HG03097 (cell line): ENCODE measurements at regions not wholly inside any gene's neighbourhood (a gene's known extent, or its start where the extent isn't known, plus 50 kb on each side); places are given as distances from the start of the nearest gene placed in this dataset.

Source experiments
- ATAC-seq: cut with Tn5 transposase; IDR thresholded peaks from one replicate; pipeline ENCODE4 v1.9.1; 2021; ENCODE audit not compliant: unreplicated experiment, low FRiP score

DNA sequence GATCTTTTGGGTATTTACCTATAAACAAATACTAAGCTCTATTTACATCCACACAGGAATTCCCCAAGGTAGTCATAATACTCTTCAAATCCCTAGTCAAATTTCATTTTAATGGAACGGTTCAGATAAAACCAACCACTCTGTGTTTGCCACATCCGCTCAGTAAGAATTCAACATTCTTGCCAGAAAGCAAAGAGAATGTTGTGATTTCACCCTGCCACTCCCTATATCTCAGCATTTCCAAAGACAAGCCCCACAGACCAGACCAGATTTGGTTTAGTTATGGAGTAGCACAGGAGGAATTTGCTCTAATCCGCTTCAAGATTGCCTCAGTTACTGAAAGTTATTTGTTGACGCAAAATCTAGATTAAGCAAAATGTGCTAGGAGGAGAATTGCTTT, 105.6 kb upstream of the SERP2 start:
- no peak for ATAC-seq

- no peak for ATAC-seq
These were observed 104.6 kb upstream of the SERP2 start for GRCh38 chr13:44268980-44269379.

DNA sequence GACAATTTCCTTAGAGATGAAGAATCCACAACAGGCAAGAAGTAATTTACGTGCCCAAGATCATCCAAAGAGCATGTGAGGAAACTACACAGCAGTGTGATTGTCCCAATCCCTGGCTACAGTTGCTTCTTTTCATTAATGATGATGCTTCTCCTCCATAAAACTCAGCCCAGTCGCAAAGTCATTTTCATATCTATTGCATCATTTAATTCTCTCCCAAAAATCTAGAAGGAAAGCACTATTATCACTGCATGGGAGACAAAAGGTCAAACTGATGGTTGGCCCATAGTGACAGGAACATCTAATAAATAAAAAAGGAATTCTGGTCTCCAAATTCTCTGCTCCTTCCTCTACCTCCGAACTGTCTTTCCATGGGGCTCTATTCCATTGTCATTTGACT, 103.5 kb upstream of the SERP2 start:
- no peak for ATAC-seq

DNA sequence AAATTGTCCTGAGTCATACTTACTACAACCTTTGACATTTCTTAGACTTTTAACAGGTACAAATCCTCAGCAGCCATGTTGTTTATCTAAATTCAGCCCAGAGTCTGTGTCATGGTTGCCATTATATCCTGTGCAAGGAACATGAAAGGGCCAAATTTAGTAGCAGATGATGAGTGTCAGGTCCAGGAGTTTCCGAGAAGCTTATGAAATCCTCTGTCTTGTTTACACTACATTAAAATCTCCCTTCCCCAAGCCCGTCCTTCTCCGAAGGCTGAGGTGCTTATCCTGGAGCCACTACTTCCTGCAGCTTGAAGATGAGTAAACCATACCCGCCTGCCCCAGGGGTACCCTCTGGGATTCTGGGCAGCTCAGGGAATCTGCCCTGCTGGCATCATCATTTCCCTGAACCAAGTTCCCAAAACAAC, 102.6 kb upstream of the SERP2 start:
- ATAC-seq: no peak

- ATAC-seq: no peak
These were observed 102.2 kb upstream of the SERP2 start for GRCh38 chr13:44271473-44271872.

- ATAC-seq: no peak
These were observed 101.7 kb upstream of the SERP2 start for GRCh38 chr13:44271915-44272341.

GRCh38 chr13:44272692-44273091, 100.9 kb upstream of the SERP2 start:
- no peak for ATAC-seq

- no peak for ATAC-seq
These were observed 100.4 kb upstream of the SERP2 start for GRCh38 chr13:44273216-44273615.

- ATAC-seq: peak; percentile 76
These were observed 99.4 kb upstream of the SERP2 start for GRCh38 chr13:44273991-44274770.

DNA sequence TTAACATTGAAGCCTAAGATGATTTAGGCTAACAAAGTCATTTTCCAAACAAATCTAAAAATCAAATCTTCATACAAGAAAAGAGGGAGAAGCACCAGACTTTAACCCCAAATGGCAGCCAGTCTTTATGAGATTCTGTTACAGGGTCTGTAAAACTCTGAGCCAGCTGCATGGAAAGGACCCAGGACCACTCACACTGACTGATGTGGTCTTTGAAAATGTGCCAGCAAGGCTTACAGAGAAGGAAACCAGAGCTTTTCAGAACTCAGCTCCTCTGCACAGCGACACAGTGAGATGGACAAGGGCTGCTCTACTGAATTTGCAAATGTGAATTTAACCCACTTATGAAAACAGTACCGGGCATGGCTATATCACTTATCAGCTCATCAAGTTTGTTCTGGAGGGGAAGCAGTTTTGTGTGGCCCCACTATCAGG, 98.8 kb upstream of the SERP2 start:
- ATAC-seq: no peak

GRCh38 chr13:44275381-44275780, 98.2 kb upstream of the SERP2 start:
- ATAC-seq: no peak

DNA sequence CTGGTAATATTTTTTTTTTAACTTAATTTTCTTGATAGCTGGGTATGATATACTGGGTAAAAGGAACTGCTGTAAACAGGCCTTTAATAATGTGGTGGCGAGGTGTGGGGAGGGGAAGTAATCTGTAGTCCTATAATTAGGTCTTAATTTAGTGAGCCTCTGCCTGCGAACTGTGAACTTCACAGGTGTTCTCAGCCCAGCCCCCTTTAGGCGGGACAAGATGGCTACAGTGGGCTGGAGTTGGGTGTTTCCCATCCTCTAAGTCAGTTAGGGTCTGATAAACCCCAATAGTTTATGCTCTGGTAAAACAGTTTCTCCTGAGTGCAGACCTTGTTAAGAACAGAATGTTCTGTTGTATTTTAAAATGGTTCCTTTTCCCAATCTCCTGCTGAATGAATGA, 97.6 kb upstream of the SERP2 start:
- ATAC-seq: no peak

- ATAC-seq: no peak
These were observed 96.2 kb upstream of the SERP2 start for GRCh38 chr13:44277459-44277858.

DNA sequence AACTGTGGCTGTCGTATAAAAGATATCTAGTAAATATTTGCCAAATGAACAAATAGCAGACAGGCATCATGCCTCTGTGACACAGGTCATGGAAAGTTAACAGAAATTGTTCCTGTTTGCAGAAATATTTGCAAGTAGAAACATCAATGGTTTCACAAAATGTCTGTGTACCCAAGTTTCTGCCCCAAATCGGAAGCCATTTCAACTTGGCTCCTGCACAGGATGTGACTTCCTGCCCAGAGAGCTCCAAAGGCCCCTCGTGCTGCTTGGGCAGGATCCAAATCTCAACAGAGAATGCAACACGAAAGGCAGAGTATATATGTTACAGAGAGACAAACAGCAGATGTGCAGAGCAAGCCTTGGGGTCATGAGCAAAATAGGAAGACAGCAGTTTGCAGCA, 95.5 kb upstream of the SERP2 start:
- no peak for ATAC-seq

DNA sequence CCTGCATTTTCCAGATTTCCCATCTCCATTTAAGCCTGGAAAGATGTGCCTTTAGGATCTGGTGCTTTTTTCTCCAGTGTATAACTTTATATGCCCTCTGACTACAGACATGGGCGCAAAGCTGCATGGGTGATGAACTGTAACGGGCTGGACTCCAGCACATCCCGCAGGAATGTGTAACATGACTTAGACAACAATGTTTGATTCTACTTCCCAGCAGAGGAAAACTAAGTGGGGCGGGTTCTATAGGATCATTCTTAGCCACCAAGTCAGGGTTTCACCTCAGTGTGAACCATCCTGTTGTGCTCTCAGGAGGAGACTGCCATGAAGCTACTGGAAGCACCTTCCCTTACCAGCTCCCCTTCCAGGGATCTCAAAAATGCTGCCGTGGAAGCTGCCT, 93.2 kb upstream of the SERP2 start:
- no peak for ATAC-seq

DNA sequence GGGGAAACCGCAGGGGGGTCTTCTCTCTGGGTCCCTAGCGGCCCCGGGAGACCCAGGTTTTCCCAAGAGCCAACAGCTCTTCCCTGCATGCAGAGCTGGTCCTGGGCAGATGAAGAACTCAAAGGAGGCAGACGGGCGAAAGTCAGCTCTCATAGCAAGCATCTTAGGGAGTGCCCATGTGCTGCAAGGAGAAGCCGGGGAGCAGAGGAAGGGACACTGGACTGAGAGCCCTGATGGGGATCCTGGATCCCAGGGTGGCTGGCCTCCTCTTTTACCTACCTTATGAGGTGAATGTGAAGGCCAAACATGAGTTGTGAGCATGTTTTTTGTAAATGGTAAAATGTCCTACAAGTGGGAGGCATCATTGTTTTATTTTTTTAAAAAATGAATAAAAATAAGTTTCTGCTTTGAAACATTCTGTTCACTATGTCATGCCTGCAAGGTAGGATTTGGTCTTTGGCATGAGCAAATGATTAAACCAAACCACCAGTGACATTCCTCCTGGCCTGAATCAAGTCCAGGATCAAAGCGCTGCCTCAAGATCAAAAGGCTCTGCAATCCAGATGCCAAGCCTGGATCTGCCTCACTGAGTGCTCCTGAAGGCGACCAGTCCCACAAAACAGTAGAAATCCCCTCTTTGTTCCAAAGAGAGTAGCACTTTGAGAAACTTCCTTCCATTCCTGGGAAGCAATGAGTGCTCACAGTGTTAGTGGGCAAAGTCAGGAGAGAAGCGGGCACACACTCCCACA, 92.2 kb upstream of the SERP2 start:
- no peak for ATAC-seq

GRCh38 chr13:44283600-44283999, 90.0 kb upstream of the SERP2 start:
- no peak for ATAC-seq

DNA sequence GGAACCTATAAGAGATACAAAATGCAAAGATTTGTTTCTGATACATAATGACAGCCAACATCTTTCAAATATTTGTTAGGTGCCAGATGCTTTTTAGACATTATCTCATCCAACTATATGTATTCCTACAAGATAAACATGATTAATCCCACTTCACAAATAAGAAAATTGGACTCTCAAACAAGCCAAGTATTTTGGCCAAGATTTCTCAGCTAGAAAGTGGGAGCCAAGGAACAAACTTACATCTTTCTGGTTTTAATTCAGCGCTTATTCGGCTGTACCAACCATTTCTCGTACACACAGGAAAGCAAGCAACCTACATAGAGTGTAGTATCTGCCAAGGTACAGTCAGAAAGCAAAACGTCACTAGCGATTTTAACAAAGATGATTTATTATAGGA, 85.7 kb upstream of the SERP2 start:
- no peak for ATAC-seq

DNA sequence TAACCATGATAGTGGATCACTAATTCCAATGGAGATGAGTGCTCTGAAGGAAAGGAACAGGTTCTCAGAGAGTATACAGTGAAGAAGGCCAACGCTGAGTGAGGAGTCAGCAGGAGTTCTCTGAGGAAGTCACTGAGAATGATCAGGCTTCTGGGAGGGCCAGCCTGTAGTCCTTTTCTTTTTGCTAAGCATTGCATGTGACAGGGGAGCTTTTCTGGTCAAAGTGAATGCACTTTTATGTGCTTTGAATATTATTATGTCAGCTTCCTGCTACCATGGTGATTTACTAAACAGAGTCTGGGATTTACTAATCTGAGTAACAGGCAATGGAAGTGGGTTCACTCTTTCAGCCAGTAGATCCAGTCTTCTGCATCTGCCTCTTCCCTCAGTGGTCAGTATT, 81.1 kb upstream of the SERP2 start:
- ATAC-seq: no peak

GRCh38 chr13:44293374-44293773, 80.2 kb upstream of the SERP2 start:
- ATAC-seq: no peak

DNA sequence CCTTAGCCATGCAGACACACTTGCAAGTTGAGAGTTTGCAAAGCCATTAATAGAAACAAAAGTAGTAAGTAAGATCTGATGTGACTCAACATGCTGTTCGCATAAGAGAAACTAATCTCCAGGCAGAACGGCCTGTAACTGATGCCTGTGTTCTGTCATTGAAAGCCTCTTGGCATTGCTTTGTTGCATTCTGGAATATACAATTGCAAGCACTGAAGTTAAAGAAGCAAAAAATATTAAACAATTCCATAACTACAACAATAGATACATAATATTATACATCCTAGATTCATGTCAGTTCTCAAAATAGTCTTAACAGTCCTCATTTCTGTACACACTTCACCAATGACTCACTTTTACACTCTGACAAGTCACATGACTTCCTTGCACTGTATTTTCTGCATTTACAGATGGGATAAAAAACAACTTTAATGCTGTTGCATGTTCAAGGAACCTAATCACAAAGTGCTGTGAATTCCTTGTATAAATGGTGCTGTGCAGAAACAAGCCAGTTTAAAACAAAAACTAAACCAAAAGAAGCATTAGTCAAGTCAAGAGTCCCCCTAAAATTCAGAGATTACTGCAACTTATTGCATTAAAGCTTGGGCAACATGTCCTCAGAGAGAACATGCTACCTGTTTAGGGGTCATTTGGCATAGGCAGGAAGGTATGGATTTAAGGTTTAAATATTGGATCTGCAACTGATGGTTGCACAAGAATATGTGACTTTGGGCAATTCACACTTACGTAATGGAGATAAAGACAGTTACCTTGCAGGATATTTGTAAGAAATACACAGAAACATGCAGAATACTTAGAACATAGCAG, 79.5 kb upstream of the SERP2 start:
- no peak for ATAC-seq
